ENCODE measurements at regions not wholly inside any gene's neighbourhood (a gene's known extent, or its start where the extent isn't known, plus 50 kb on each side); places are given as distances from the start of the nearest gene placed in this dataset.

DNA sequence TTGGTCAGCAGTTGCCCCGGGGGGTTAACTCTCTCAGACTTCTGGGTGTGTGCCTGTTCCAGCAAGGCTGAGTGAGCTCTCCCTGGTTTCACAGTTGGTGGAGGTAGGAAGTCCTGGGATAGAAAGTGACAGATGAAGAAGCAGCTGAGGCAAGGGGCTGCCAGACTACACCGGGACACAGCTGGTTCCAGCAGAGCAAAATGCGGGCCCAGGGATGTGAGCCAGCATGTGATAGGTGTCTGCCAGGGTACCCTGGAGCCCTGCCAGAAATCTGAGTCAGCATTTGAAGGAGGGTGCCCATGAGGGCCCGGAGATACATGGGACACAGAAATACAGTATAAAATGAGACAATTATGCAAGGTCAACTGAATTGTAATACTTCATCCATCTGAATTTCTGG lies 79.3 kb upstream of the LGALSL start:
- ATAC-seq (ENCODE audit: low read depth) (peak; percentile 50; the same call in 2 of the 3 replicates), DNase-seq (ENCODE audit: low spot score) (no peak)
- H3K4me3 ChIP-seq (ENCODE audit: severe bottlenecking): no peak overlapping the region
- no peaks in the 10 kb centered on the region for H3K9me3 ChIP-seq (ENCODE audit: severe bottlenecking)
- no peaks in the 10 kb centered on the region for H3K36me3 ChIP-seq (ENCODE audit: low read depth)
- H3K4me1 ChIP-seq (ENCODE audit: insufficient read depth, poor library complexity, severe bottlenecking): peaks cover 5% of the 10 kb centered on the region
- no peak overlapping the region for H3K27ac ChIP-seq (ENCODE audit: poor library complexity, severe bottlenecking)
- H3K27me3 ChIP-seq (ENCODE audit: insufficient read depth, poor library complexity, severe bottlenecking): no peaks in the 10 kb centered on the region
- TF ChIP-seq, protein P1, sequence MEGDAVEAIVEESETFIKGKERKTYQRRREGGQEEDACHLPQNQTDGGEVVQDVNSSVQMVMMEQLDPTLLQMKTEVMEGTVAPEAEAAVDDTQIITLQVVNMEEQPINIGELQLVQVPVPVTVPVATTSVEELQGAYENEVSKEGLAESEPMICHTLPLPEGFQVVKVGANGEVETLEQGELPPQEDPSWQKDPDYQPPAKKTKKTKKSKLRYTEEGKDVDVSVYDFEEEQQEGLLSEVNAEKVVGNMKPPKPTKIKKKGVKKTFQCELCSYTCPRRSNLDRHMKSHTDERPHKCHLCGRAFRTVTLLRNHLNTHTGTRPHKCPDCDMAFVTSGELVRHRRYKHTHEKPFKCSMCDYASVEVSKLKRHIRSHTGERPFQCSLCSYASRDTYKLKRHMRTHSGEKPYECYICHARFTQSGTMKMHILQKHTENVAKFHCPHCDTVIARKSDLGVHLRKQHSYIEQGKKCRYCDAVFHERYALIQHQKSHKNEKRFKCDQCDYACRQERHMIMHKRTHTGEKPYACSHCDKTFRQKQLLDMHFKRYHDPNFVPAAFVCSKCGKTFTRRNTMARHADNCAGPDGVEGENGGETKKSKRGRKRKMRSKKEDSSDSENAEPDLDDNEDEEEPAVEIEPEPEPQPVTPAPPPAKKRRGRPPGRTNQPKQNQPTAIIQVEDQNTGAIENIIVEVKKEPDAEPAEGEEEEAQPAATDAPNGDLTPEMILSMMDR (IDR thresholded peaks at IDR 0.05; ENCODE audit: poor library complexity, severe bottlenecking): no peak

DNA sequence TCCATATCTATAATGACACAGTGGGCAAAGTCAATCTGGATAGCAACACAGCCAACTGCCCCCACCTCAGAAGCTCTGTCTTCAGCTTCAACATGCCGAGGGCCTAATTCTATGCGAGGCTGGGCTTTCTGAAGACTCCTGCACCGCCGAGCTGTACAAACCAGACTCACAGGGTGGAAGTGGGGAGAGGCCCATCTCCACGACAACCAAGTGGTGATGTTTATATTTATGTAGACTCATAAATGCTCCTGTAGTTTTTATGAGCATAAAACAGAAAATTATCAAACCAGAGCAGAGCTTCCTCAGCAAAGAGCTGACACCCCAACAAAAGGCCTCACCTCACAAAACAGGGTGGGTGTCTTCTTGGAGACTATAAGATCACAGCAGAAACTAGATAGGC lies 77.0 kb upstream of the LGALSL start:
- no peaks in the 10 kb centered on the region for H3K9me3 ChIP-seq (ENCODE audit: severe bottlenecking)
- TF ChIP-seq, protein P1 (IDR thresholded peaks at IDR 0.05; ENCODE audit: poor library complexity, severe bottlenecking): no peak
- DNase-seq (ENCODE audit: low spot score) (no peak), ATAC-seq (ENCODE audit: low read depth) (no peak)
- no peak overlapping the region for H3K4me3 ChIP-seq (ENCODE audit: severe bottlenecking)
- no peak overlapping the region for H3K27ac ChIP-seq (ENCODE audit: poor library complexity, severe bottlenecking)
- H3K36me3 ChIP-seq (ENCODE audit: low read depth): no peaks in the 10 kb centered on the region
- no peaks in the 10 kb centered on the region for H3K27me3 ChIP-seq (ENCODE audit: insufficient read depth, poor library complexity, severe bottlenecking)
- peaks cover under 1% of the 10 kb centered on the region for H3K4me1 ChIP-seq (ENCODE audit: insufficient read depth, poor library complexity, severe bottlenecking)

DNA sequence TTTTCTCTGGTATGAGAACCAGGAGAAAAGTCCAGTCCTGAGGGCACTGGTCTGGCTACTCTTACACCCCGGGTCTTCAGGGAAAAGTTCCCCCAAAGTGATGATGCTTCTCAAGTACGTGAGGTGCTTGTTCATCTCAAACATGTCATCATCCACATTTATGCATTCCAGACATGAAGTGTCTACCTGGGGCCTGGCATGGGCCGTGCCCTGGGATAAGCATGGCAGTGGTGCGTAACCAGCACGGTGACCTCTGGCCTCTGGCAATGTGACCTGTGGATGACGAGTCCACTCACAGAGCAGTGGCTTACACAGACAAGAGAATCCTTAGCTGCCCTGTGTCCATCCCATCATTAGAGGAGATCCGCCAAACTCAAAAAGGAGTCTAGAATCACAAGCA lies 74.8 kb upstream of the LGALSL start:
- Histone ChIP-seq H3K27ac (ENCODE audit: poor library complexity, severe bottlenecking) (no peak overlapping the region), H3K36me3 (ENCODE audit: low read depth) (no peaks in the 10 kb centered on the region), H3K27me3 (ENCODE audit: insufficient read depth, poor library complexity, severe bottlenecking) (no peaks in the 10 kb centered on the region), H3K4me1 (ENCODE audit: insufficient read depth, poor library complexity, severe bottlenecking) (no peaks in the 10 kb centered on the region), H3K9me3 (ENCODE audit: severe bottlenecking) (no peaks in the 10 kb centered on the region), H3K4me3 (ENCODE audit: severe bottlenecking) (no peak overlapping the region)
- TF ChIP-seq, protein P1 (IDR thresholded peaks at IDR 0.05; ENCODE audit: poor library complexity, severe bottlenecking): no peak
- ATAC-seq (ENCODE audit: low read depth): no peak
- no peak for DNase-seq (ENCODE audit: low spot score)

DNA sequence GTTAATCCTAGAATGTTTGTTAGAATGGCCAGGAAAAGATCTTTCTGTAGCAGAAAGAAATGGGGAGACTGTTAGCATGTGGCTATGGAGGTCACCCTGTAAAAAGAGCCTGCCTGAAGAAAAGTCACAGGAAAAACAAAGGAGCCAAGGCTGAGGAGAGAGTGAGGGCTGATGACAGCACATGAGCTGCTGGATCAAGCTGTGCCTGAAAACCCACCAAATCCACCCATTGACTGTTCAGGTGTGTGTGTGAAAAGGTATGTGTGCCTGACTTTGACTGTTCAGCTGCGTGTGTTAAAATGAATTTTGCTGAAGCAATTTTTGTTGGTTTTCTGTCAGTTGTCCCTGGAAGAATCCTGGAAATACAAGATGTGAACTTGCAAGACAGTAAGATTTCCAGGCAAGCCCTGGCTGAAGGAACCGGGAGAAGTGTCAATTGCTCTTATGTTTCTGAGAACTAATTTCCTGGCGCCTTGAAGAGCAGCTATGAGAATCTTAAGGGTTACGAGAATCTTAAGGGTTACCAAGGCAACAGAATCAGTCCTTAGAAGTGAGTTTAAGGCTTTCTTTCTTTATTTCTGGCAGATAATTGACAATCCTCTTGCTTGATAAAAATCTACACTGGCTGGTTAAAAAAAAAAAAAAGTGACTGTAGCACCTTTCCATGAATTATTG lies 73.0 kb upstream of the LGALSL start:
- H3K27me3 ChIP-seq (ENCODE audit: insufficient read depth, poor library complexity, severe bottlenecking): no peaks in the 10 kb centered on the region
- no peak overlapping the region for H3K27ac ChIP-seq (ENCODE audit: poor library complexity, severe bottlenecking)
- TF ChIP-seq, protein P1 (IDR thresholded peaks at IDR 0.05; ENCODE audit: poor library complexity, severe bottlenecking): no peak
- ATAC-seq (ENCODE audit: low read depth): no peak
- no peak overlapping the region for H3K4me3 ChIP-seq (ENCODE audit: severe bottlenecking)
- DNase-seq (ENCODE audit: low spot score): no peak
- H3K36me3 ChIP-seq (ENCODE audit: low read depth): no peaks in the 10 kb centered on the region
- no peaks in the 10 kb centered on the region for H3K9me3 ChIP-seq (ENCODE audit: severe bottlenecking)
- H3K4me1 ChIP-seq (ENCODE audit: insufficient read depth, poor library complexity, severe bottlenecking): no peaks in the 10 kb centered on the region

DNA sequence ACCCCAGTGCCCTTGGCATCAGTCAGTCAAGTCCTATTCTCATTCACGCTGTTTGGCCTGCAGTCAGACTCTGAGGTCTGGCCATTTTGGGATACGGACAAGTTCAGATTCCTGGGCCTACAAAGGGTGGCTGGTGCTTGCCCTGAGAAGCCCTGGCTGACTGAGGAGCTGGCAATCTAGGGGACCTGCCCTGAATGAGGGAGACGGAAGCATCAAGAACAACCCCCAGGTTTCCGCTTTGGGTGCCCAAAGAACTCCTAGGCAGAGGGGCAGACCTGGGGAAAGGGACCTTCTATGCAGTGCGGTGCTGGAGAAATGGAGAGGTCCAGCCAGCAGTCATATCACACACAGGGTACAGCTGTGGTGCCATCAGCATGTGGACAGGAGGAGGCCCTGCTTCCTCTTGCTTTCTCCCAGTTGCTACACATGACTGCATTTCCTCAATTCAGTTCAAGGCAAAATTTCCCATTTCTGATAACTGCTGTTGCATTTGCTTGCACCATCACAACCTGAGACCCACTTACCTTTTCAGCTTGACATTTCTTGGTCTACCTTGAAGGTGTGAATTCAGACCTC lies 70.9 kb upstream of the LGALSL start:
- Histone ChIP-seq H3K4me3 (ENCODE audit: severe bottlenecking) (no peak overlapping the region), H3K9me3 (ENCODE audit: severe bottlenecking) (no peaks in the 10 kb centered on the region), H3K27me3 (ENCODE audit: insufficient read depth, poor library complexity, severe bottlenecking) (no peaks in the 10 kb centered on the region), H3K4me1 (ENCODE audit: insufficient read depth, poor library complexity, severe bottlenecking) (no peaks in the 10 kb centered on the region), H3K27ac (ENCODE audit: poor library complexity, severe bottlenecking) (no peak overlapping the region), H3K36me3 (ENCODE audit: low read depth) (no peaks in the 10 kb centered on the region)
- TF ChIP-seq, protein P1 (IDR thresholded peaks at IDR 0.05; ENCODE audit: poor library complexity, severe bottlenecking): no peak
- DNase-seq (ENCODE audit: low spot score) (no peak), ATAC-seq (ENCODE audit: low read depth) (no peak)
